Upper lobe of left lung (tissue), 4 donors: ENCODE measurements at regions not wholly inside any gene's neighbourhood (a gene's known extent, or its start where the extent isn't known, plus 50 kb on each side); places are given as distances from the start of the nearest gene placed in this dataset.

Experiments used
- EP300 ChIP-seq, 4 donors: sonication (generic); formaldehyde crosslinking; IDR thresholded peaks; one replicate each; pipeline ENCODE4 v1.5.1; 2017; ENCODE audit warnings: antibody characterized with exemption in 4 of 4, control low read depth in 2 of 4
- POLR2A ChIP-seq, 4 donors: fragments of 450-650 bp; IDR thresholded peaks; one replicate each; pipeline ENCODE4 v1.5.1; 2016 to 2017; ENCODE audit warnings: antibody characterized with exemption in 4 of 4, mild to moderate bottlenecking in 2 of 4
- POLR2AphosphoS5 ChIP-seq, 2 donors: sonication (generic); formaldehyde crosslinking; IDR thresholded peaks; one replicate each; pipeline ENCODE4 v1.5.1; 2017; ENCODE audit warnings: antibody characterized with exemption in 2 of 2
- TF ChIP-seq, protein P1 (sequence below), 6 experiments: fragments of 450-650 bp in 4 of 6; fragments of 200-600 bp in 2 of 6; sonication (generic) in 2 of 6; IDR thresholded peaks; one replicate each; pipeline ENCODE4 v1.5.1; 2016 to 2019; ENCODE audit warnings: antibody characterized with exemption in 6 of 6

DNA sequence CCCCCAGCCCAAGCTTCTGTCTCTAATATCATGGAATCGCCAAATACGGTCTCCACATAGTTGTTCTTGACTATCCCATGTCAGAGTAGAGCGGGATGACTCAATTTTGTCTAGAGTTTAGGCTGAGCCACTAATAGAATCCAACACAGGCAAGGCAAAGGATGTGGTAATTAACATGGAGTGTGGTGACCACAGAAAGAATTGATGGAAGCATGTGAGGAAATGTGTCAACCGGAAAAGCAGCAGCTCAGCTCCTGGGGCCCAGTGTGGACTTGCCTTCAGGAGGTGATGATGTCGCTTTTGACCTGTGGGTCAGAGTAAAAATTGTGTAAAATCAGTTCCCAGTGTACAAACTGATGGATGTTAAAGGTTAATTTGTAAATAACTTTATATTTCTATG, 139.3 kb upstream of the KLF6 start:
- TF ChIP-seq, protein P1, sequence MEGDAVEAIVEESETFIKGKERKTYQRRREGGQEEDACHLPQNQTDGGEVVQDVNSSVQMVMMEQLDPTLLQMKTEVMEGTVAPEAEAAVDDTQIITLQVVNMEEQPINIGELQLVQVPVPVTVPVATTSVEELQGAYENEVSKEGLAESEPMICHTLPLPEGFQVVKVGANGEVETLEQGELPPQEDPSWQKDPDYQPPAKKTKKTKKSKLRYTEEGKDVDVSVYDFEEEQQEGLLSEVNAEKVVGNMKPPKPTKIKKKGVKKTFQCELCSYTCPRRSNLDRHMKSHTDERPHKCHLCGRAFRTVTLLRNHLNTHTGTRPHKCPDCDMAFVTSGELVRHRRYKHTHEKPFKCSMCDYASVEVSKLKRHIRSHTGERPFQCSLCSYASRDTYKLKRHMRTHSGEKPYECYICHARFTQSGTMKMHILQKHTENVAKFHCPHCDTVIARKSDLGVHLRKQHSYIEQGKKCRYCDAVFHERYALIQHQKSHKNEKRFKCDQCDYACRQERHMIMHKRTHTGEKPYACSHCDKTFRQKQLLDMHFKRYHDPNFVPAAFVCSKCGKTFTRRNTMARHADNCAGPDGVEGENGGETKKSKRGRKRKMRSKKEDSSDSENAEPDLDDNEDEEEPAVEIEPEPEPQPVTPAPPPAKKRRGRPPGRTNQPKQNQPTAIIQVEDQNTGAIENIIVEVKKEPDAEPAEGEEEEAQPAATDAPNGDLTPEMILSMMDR (IDR thresholded peaks at IDR 0.05) = no peak
- TF ChIP-seq POLR2A (IDR thresholded peaks at IDR 0.05) (no peak), EP300 (IDR thresholded peaks at IDR 0.05) (no peak), POLR2AphosphoS5 (IDR thresholded peaks at IDR 0.05) (no peak)
